Stomach (tissue), 8 donors: ENCODE measurements at regions not wholly inside any gene's neighbourhood (a gene's known extent, or its start where the extent isn't known, plus 50 kb on each side); places are given as distances from the start of the nearest gene placed in this dataset.
A peak's percentile ranks its signal among the peaks of the same experiment; 100 is the strongest.
"Not testable (repeated sequence)": the region's sequence is repeated elsewhere in the genome, so short reads cannot be mapped to it uniquely, and the experiment has no call there.

Experiments
- DNase-seq, 2 donors: peaks; one replicate each; pipeline versions ENCODE4 v3.0.0 to v3.0.0-alpha.2; 2013 to 2019
- H3K27ac ChIP-seq, 5 donors: fragments of 200-600 bp in 4 of 5; sonication (generic) in 4 of 5; one replicate each; pipeline ENCODE4 v1.5.1; 2013 to 2019; ENCODE audit warnings: mild to moderate bottlenecking in 1 of 5, moderate library complexity in 1 of 5
- H3K27me3 ChIP-seq, 3 donors: fragments of 200-600 bp; sonication (generic); one replicate each; pipeline ENCODE4 v1.5.1; 2017 to 2019; ENCODE audit warnings: mixed run types in 1 of 3
- H3K36me3 ChIP-seq, 4 donors: fragments of 200-600 bp; sonication (generic); 1 replicate in 3 of 4; 2 replicates in 1 of 4; pipeline ENCODE4 v1.5.1; 2016 to 2019
- H3K4me1 ChIP-seq, 4 donors: fragments of 200-600 bp; sonication (generic); one replicate each; pipeline ENCODE4 v1.5.1; 2016 to 2019
- H3K4me3 ChIP-seq, 4 donors: fragments of 200-600 bp; sonication (generic) in 3 of 4; one replicate each; pipeline ENCODE4 v1.5.1; 2016 to 2019; ENCODE audit warnings: mild to moderate bottlenecking in 1 of 4
- H3K9me3 ChIP-seq, 4 donors: fragments of 200-600 bp; sonication (generic); one replicate each; pipeline ENCODE4 v1.5.1; 2016 to 2019
- CTCF ChIP-seq, 7 experiments: fragments of 450-650 bp in 4 of 7; fragments of 200-600 bp in 3 of 7; sonication (generic) in 3 of 7; IDR thresholded peaks; one replicate each; pipeline ENCODE4 v1.5.1; 2016 to 2019; ENCODE audit warnings: antibody characterized with exemption in 7 of 7, control low read depth in 2 of 7, mild to moderate bottlenecking in 1 of 7
- EP300 ChIP-seq: sonication (generic); formaldehyde crosslinking; IDR thresholded peaks from one replicate; pipeline ENCODE4 v1.6.1; 2017; ENCODE audit warnings: antibody characterized with exemption
- POLR2A ChIP-seq, 4 donors: fragments of 450-650 bp; IDR thresholded peaks; one replicate each; pipeline ENCODE4 v1.6.1; 2016; ENCODE audit warnings: antibody characterized with exemption in 4 of 4, control low read depth in 2 of 4, mild to moderate bottlenecking in 1 of 4, moderate library complexity in 1 of 4
- POLR2AphosphoS5 ChIP-seq, 3 donors: sonication (generic); formaldehyde crosslinking; IDR thresholded peaks; one replicate each; pipeline ENCODE4 v1.6.1; 2016; ENCODE audit warnings: antibody characterized with exemption in 3 of 3
- WGBS, 5 donors: extraction: QIAGEN DNeasy Blood & Tissue Kit in 3 of 5; methylation state at CpG; one replicate each; pipeline versions ENCODE4 v1.1.5 to v1.1.7; 2013 to 2018; 5-methylcytosine and 5-hydroxymethylcytosine counted together
- intact Hi-C: fragments of 100-400 bp; cut with DNase I; formaldehyde crosslinking; loops from one replicate; pipeline ENCODE4 v1.15.1; 2023; ENCODE audit warnings: low total_unique reads
- donor health status: healthy with polysubstance abuse.
- donor health status: Bipolar disorder and iron deficiency.
- donor health status: healthy.

GRCh38 chr5:17079562-17079961 lies 137.9 kb upstream of the BASP1 start:
- H3K4me1 ChIP-seq: peaks cover 0 to 21% (median 17%) of the 10 kb centered on the region in 4 donors
- no peaks in the 10 kb centered on the region for H3K27me3 ChIP-seq
- H3K27ac ChIP-seq: no peak overlapping the region
- WGBS, 5 donors: 27 to 77% (median 48%) methylated on average over 7 of the region's 7 CpGs
- no peak overlapping the region for H3K4me3 ChIP-seq
- H3K36me3 ChIP-seq: no peaks in the 10 kb centered on the region
- peak in 1 of 2 donors; percentile 41 for DNase-seq
- TF ChIP-seq POLR2AphosphoS5 (IDR thresholded peaks at IDR 0.05) (peak in 2 of 3 donors; percentile 31 to 32), POLR2A (IDR thresholded peaks at IDR 0.05) (no peak)
- intact Hi-C loops: no loop called here
- no peaks in the 10 kb centered on the region for H3K9me3 ChIP-seq

DNA sequence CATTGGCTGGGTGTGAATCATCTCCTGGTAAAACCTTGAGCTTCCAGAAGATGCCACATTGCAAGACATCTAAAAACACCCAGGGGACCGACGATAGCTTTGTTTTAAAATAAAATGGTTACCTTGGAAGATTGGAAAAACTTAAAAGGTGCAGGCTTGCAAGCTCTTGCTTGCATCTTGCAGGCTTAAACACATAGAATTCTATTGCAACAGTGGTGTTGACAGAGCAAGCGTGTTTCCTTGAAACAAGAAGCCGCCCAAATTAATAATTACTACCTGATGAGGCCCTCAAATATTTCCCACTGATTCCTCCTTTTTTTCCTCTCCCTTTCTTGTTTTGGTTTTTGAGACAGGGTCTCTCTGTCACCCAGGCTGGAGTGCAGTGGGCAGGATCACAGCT lies 137.1 kb upstream of the BASP1 start:
- Histone ChIP-seq H3K27ac (no peak overlapping the region), H3K4me1 (peaks cover 0 to 16% (median 12%) of the 10 kb centered on the region in 4 donors), H3K36me3 (no peaks in the 10 kb centered on the region), H3K27me3 (no peaks in the 10 kb centered on the region), H3K4me3 (no peak overlapping the region), H3K9me3 (no peaks in the 10 kb centered on the region)
- intact Hi-C loops: no loop called here
- DNase-seq: no peak
- TF ChIP-seq POLR2A (IDR thresholded peaks at IDR 0.05) (no peak), EP300 (no peak), POLR2AphosphoS5 (IDR thresholded peaks at IDR 0.05) (no peak), CTCF (IDR thresholded peaks at IDR 0.05) (no peak)
- WGBS, 5 donors: 71 to 92% (median 82%) methylated on average over 4 of the region's 4 CpGs

DNA sequence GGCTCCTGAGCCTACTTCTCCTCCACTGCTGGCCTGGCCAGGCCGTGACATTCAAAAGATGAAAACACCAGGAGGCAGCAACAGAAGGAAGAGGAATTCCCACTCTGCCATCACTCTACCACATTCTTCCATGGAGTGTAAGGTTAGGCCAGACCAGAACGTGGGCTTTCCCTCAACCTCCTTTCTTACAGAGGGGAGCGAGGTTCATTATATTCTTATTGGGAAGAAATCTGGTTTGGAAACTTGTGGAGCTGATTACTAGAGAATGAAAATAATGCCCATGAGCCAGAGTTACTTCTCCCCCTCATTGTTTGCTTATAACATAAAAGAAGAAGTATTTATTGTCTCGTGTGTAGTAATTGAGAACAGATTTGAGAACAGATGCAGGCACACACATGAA lies 136.3 kb upstream of the BASP1 start:
- H3K27me3 ChIP-seq: no peaks in the 10 kb centered on the region
- intact Hi-C loops: no loop called here
- WGBS, 5 donors: 60 to 68% (median 63%) methylated on average over 4 of the region's 4 CpGs
- H3K27ac ChIP-seq: no peak overlapping the region
- no peak for TF ChIP-seq POLR2AphosphoS5 (IDR thresholded peaks at IDR 0.05)
- no peak for TF ChIP-seq CTCF (IDR thresholded peaks at IDR 0.05)
- TF ChIP-seq POLR2A (IDR thresholded peaks at IDR 0.05): no peak
- no peak for TF ChIP-seq EP300
- H3K4me1 ChIP-seq: peaks cover 0 to 16% (median 12%) of the 10 kb centered on the region in 4 donors
- no peaks in the 10 kb centered on the region for H3K9me3 ChIP-seq
- no peak overlapping the region for H3K4me3 ChIP-seq
- no peaks in the 10 kb centered on the region for H3K36me3 ChIP-seq
- DNase-seq: no peak

DNA sequence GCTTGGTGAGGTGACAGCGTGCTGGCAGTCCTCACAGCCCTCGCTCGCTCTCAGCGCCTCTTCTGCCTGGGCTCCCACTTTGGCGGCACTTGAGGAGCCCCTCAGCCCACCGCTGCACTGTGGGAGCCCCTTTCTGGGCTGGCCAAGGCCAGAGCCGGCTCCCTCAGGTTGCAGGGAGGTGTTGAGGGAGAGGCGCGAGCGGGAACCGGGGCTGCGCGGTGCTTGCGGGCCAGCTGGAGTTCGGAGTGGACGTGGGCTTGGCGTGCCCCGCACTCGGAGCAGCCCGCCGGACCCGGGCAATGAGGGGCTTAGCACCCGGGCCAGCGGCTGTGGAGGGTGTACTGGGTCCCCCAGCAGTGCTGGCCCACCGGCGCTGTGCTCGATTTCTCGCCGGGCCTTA lies 134.2 kb upstream of the BASP1 start:
- intact Hi-C loops, H3K9me3 ChIP-seq, H3K36me3 ChIP-seq, H3K4me3 ChIP-seq, H3K27me3 ChIP-seq, H3K4me1 ChIP-seq, DNase-seq, H3K27ac ChIP-seq: not testable (repeated sequence)
- WGBS, 5 donors: 86 to 93% (median 90%) methylated on average over 24 to 29 of the region's 29 CpGs

DNA sequence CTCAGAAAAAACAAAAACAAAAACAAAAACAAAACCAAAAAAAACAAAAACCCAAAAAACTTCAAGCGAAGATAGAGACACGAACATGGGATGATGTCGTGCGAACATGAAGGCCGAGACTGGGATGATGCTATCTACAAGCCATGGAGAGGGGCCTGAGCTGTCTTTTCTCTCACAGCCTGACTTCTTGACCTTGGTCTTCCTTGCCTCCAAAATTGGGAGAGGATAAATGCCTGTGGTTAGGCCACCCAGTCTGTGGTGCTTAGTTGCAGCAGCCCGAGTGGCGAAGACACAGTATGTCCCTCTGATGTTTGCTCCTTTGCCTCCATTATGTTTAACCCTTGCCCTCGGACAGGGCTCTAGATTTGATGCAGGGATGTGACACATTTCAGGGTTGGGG lies 130.4 kb upstream of the BASP1 start:
- H3K36me3 ChIP-seq: no peaks in the 10 kb centered on the region
- H3K4me3 ChIP-seq: no peak overlapping the region
- intact Hi-C loops: no loop called here
- H3K9me3 ChIP-seq: no peaks in the 10 kb centered on the region
- WGBS, 5 donors: 87 to 92% (median 90%) methylated on average over 8 of the region's 8 CpGs
- H3K4me1 ChIP-seq: no peaks in the 10 kb centered on the region
- TF ChIP-seq POLR2A (IDR thresholded peaks at IDR 0.05) (no peak), EP300 (no peak), CTCF (IDR thresholded peaks at IDR 0.05) (no peak), POLR2AphosphoS5 (IDR thresholded peaks at IDR 0.05) (no peak)
- no peak overlapping the region for H3K27ac ChIP-seq
- DNase-seq: no peak
- no peaks in the 10 kb centered on the region for H3K27me3 ChIP-seq
